ENCODE measurements at regions not wholly inside any gene's neighbourhood (a gene's known extent, or its start where the extent isn't known, plus 50 kb on each side); places are given as distances from the start of the nearest gene placed in this dataset.
A peak's percentile ranks its signal among the peaks of the same experiment; 100 is the strongest.
"Not testable (repeated sequence)": the region's sequence is repeated elsewhere in the genome, so short reads cannot be mapped to it uniquely, and the experiment has no call there.

DNA sequence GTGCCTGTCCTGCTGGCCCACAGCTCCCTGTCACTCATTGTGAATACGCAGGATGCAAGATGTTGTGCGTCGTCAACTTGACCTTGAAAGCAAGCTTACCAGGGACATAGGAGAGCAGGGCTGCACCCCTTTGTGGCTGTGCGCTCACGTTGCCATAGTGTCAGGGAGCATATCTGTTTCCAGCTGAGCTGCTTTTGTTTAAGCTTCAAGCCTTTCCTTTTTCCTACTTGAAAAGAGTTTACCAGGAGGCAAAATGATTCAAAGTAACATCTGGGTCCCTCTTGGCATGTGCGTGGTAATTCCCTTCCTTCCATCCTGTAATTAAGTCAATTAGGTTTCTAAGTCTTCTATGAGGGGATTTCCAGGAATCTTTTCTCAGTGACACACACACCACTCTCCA lies 537.1 kb downstream of the AJAP1 start:
- no peak for DNase-seq

GRCh38 chr1:5189384-5189783 lies 535.0 kb downstream of the AJAP1 start:
- no peak for DNase-seq

- DNase-seq: no peak
Observed at GRCh38 chr1:5165762-5166161, 511.4 kb downstream of the AJAP1 start.

DNA sequence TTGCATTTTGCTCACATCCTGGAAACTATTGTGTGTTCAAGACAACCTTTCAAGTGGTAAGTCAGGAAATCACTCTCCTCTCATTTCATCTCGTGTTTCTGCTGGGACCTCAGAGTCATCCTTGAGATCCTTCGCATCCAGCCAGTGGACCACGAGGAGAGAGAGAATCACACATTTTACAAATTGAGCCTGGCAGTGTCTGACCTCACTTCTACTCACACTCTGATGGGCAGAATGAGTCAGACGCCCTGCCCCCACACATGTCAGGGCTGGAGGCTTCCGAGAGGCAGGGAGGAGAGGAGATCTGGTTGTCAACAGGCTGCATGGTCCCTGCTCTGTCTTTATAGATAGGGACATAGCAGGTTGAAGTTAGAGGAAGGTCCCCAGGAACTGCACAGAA lies 509.7 kb downstream of the AJAP1 start:
- no peak for DNase-seq

GRCh38 chr1:5161372-5161771 lies 507.0 kb downstream of the AJAP1 start:
- no peak for DNase-seq

DNA sequence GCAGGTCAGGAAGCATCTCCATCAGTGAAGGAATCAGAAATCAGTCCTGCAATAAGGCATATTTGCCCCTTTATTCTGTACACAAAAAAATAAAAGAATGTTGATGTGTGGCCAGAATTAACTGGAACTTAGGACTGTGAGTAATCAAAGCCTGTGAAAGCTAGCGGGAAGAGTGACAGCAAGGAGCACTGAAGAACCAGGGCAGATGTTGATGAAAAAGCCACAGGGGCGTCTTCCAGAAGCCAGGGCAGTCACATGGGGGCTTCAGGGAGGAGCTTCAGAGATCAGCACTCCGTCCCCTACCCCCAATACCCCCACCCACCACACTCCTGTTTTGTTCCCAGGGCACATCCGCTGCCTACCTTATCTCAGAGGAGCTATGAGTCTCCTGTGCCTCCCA lies 502.8 kb downstream of the AJAP1 start:
- DNase-seq: no peak

DNA sequence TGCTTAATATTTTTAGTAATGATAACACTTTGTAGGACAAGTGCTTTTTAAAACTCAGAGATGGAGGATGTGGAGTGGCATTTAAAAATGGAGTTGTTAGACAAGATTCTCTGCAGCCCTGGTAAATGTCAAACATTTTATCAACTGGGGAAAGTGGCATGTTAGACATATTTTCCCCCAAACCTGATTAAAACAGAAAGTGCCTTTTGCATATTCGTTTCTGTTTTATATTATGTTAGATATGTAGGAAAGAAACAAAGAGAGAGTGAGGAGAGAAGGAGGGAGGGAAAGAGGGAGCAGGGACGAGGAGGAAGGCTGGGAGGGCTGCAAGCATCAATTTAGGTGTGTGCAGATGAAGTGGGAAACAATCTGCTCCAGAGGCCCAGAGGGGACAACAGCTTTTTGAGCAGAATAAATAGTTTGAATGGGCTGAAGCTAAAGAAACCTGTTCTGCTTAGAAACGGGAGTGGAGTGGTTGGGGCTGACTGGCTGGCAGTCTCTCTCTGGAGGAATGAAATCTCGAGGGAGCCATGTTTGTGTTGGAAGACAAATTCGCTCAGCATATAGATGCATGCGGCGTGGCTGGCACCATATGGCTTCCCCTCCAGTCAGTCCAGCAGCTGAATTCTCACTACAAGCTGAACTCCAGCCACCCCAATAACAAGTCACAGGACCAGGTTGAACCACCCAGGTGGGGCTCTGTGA lies 502.2 kb downstream of the AJAP1 start:
- no peak for DNase-seq

- no peak for DNase-seq
Observed at GRCh38 chr1:5151511-5151910, 497.1 kb downstream of the AJAP1 start.

DNA sequence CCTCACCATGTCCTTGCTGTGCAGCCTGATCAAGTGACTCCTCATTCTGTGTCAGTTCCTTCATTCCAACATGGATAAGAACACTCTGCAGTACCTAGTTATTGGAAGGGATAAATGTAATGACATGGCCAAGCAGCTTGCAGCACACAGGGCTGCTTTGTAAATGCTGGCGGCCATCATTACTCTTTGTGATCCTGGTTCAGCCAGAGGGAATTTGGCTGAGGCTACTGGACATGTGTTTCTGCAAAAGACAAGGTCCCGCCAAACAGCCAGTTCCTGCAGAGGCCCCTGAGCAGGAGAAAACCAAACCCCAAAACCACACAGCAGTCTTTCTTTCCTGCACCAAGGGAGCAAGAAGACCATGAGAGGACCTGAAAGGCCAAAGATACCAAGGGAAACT lies 495.8 kb downstream of the AJAP1 start:
- DNase-seq: no peak

GRCh38 chr1:5147806-5148205 lies 493.4 kb downstream of the AJAP1 start:
- DNase-seq: no peak

DNA sequence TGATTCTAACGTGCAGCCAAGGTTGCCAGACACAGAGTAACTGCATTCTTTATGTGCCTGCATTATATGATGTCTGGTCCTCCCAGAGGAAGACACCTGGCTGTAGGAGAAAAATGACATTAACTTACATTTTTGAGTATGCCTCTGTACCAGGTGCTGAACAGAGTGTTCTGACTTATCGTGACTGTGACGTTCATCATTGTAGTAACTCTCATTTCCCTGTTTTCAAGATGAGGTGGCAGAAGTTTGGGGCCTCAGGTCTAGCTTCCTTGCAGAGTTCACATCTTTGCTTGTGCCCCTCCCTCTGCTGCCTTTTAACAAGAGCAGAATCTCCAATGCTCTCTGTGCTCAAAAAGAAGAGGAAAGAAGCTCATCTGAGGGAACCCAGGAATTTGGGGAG lies 488.0 kb downstream of the AJAP1 start:
- no peak for DNase-seq

DNA sequence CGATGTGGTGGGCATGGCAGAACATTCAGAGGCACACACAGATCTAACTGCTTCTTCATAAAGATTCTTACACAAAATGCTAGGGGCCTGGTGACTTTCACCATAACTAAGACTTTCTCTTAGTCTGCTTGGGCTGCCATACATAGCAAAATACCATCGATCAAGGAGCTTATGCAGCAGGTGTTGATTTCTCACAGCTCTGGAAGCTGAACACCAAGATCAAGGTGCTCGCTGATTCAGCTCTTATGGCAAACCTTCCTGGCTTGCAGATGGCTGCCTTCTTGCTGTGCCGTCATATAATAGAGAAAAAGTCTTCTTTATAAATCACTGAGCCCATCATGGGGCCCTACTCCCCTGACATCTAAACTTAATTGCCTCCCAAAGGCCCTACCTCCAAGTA lies 487.3 kb downstream of the AJAP1 start:
- no peak for DNase-seq

DNA sequence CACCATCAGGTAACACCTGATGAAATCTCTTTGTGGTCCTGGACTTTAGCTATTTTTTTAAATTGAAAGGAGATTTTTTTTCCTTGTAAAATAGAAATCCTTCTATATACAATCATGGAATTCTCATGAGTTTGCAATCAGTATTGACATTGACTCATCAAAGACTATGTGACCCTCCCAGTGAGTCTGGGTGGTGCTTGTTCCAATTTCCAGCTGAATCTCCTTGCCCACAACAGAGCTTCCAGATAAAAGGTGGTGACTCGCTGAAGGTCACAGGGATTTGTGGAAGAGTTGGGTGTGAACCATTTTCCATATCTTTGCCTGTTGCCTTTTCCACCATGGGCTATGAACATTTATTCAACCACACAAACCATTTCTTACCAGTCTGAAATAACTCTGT lies 486.6 kb downstream of the AJAP1 start:
- DNase-seq: no peak

DNA sequence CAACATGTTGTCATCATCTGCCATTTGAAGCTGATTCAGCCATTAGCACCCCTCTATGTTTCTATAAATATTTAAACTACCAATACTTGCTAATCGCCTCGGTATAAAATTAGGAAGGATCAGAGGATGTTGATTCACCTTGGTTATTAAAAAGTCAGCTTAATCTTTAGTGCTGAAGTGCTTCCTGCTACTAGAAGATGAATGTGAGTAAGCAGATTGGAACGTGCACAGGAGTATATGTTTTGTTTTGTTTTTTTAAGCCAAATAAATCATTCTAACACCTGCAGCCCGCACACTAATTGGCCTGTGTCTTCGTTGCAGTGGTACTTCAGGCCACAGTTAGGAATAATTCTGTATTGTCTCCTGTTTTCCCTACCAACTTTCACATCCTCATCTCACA lies 485.7 kb downstream of the AJAP1 start:
- DNase-seq: no peak

DNA sequence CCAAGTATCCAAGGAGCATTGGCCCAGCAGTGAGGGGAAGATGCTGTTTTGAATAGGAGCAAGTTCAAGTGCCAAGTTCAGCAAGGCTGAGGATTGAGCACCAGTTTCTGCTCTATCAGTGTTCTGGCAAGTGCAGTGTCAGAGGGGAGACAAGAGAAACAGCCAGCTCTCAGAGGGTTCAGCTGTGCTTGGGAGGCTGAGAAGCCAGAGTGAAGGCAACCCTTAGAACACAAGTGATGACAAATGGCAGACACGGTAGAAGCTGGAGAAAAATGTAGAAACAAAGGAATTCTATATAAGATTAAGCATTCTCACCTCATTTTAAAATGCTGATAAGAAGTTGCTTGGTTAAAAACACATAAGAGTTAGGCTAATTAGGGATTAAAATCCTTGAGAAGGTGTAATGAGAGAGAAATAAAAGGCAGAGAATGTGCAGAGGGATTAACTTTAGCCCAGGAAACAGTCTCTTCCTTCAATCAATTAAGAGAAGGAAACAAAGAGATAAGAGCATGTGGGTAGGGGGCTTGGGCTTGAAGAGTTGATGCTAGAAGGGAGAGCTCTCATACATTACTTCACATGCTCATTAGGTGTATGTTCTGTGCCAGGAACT lies 475.4 kb downstream of the AJAP1 start:
- no peak for DNase-seq

DNA sequence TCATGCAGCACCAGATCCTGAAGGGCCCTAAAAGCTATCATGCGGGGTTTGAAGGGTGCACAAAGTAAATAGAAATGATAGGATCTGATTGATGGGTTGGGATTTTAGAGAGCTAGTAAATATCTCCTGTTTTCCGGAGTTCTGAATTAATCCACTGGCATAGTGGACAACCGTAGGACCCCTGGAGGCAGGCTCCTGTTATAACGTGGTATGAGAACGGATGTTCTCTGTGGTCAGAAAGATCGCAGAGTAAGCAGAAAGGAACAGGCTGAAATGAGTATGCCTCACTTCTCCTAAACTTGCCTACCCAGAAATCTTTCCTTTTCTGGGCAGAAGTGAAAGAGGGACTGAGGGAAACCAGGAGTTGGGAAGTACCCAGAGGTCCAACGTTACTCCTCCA lies 470.8 kb downstream of the AJAP1 start:
- DNase-seq: peak; percentile 17

GRCh38 chr1:5120559-5120958 lies 466.1 kb downstream of the AJAP1 start:
- DNase-seq: no peak

GRCh38 chr1:5119366-5120234 lies 465.2 kb downstream of the AJAP1 start:
- DNase-seq: no peak

GRCh38 chr1:5118771-5119170 lies 464.4 kb downstream of the AJAP1 start:
- not testable (repeated sequence) for DNase-seq

DNA sequence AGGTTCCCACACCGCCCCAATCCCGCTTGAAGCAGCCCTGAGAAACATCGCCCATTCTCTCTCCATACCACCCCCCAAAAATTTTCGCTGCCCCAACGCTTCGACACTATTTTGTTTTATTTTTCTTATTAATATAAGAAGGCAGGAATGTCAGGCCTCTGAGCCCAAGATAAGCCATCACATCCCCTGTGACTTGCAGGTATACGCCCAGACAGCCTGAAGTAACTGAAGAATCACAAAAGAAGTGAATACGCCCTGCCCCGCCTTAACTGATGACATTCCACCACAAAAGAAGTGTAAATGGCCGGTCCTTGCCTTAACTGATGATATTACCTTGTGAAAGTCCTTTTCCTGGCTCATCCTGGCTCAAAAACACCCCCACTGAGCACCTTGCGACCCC lies 463.9 kb downstream of the AJAP1 start:
- not testable (repeated sequence) for DNase-seq

GRCh38 chr1:5111581-5111980 lies 457.2 kb downstream of the AJAP1 start:
- DNase-seq: no peak

DNA sequence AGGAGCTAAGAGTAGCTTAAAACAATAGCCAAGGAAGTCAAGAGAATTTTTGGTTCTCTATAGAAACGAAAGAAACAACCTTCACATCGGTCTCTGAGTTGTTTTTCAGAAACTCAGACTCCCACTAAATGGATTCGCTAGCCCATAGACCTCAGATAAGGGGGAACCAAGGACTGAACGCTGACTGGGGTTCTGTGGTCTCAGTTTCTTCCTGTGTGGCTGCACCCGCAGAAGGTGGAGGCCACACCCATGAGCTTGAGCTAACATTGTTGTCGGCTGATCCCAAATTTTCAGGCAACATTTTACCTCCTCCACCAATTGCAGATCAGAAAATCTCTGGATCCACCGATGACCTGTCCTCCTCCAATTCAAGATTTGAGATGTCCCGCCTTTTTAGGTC lies 456.1 kb downstream of the AJAP1 start:
- DNase-seq: no peak

DNA sequence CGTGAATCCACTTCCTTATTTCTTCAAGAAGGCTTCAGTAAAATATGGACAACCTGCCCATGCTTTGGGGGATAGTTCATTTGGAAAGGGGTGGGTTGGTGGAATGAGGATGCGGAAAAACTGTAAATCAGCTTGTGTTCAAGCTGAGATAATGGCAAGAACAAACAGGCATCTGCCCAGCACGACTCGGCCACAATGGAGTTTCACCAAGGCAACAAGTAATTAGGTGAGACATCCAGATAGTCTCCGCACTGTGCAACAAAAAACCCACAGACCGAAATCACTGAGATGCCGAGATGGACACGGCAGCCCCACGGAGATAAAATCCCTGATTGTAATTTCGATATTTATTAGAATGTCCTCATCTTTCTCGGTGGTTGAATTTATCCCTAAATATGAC lies 455.2 kb downstream of the AJAP1 start:
- DNase-seq: peak; percentile 7

GRCh38 chr1:5108740-5109139 lies 454.3 kb downstream of the AJAP1 start:
- DNase-seq: no peak
